HCT116 (cell line): ENCODE measurements at regions not wholly inside any gene's neighbourhood (a gene's known extent, or its start where the extent isn't known, plus 50 kb on each side); places are given as distances from the start of the nearest gene placed in this dataset.

Experiments
- CBX3 ChIP-seq: IDR thresholded peaks from 2 replicates; pipeline ENCODE4 v1.6.1; 2012; ENCODE audit warnings: low read depth
- EGR1 ChIP-seq: IDR thresholded peaks from 2 replicates; pipeline ENCODE4 v1.6.1; 2012; ENCODE audit warnings: low read depth
- ELF1 ChIP-seq: IDR thresholded peaks from 2 replicates; pipeline ENCODE4 v1.6.1; 2012; ENCODE audit warnings: low read depth, borderline replicate concordance
- EZH2 ChIP-seq: fragments of 200-600 bp; sonication (generic); IDR thresholded peaks from 2 replicates; pipeline ENCODE4 v1.6.1; 2017; ENCODE audit warnings: antibody characterized with exemption, mixed run types
- EZH2phosphoT487 ChIP-seq: fragments of 200-600 bp; IDR thresholded peaks from 2 replicates; pipeline ENCODE4 v1.6.1; 2018; ENCODE audit warnings: antibody characterized with exemption, borderline replicate concordance
- FOSL1 ChIP-seq: IDR thresholded peaks from 2 replicates; pipeline ENCODE4 v1.6.1; 2012; ENCODE audit warnings: low read depth
- POLR2A ChIP-seq: IDR thresholded peaks from 2 replicates; pipeline ENCODE4 v1.7.0; 2011; ENCODE audit warnings: borderline replicate concordance; ENCODE audit not compliant: insufficient read depth, insufficient read length; ENCODE audit errors: extremely low read depth
- POLR2AphosphoS5 ChIP-seq: IDR thresholded peaks from 2 replicates; pipeline ENCODE4 v1.6.1; 2011; ENCODE audit warnings: mild to moderate bottlenecking, low read depth, low read length, moderate library complexity
- SP1 ChIP-seq: IDR thresholded peaks from 2 replicates; pipeline ENCODE4 v1.6.1; 2012; ENCODE audit warnings: low read depth
- YY1 ChIP-seq: IDR thresholded peaks from 2 replicates; pipeline ENCODE4 v1.6.1; 2011; ENCODE audit warnings: low read length, low read depth, moderate library complexity, mild to moderate bottlenecking; ENCODE audit not compliant: insufficient replicate concordance; ENCODE audit errors: extremely low read depth
- TF ChIP-seq, protein P1 (sequence below), 3 experiments: fragments of 200-600 bp in 1 of 3; sonication (generic) in 1 of 3; IDR thresholded peaks in 2 of 3; conservative IDR thresholded peaks in 1 of 3; 2 replicates each; pipeline ENCODE4 v1.5.1; 2012 to 2017; ENCODE audit warnings: low read depth in 2 of 3, low read length in 2 of 3, antibody characterized with exemption in 1 of 3, borderline replicate concordance in 1 of 3, control low read depth in 1 of 3, mild to moderate bottlenecking in 1 of 3, mixed read lengths in 1 of 3, mixed run types in 1 of 3, moderate library complexity in 1 of 3; ENCODE audit not compliant: insufficient read depth in 1 of 3
- TF ChIP-seq, protein P2 (sequence below): IDR thresholded peaks from 2 replicates; pipeline ENCODE4 v1.6.1; 2012; ENCODE audit warnings: low read depth
- TF ChIP-seq, protein P3 (sequence below): IDR thresholded peaks from 2 replicates; pipeline ENCODE4 v1.6.1; 2012

DNA sequence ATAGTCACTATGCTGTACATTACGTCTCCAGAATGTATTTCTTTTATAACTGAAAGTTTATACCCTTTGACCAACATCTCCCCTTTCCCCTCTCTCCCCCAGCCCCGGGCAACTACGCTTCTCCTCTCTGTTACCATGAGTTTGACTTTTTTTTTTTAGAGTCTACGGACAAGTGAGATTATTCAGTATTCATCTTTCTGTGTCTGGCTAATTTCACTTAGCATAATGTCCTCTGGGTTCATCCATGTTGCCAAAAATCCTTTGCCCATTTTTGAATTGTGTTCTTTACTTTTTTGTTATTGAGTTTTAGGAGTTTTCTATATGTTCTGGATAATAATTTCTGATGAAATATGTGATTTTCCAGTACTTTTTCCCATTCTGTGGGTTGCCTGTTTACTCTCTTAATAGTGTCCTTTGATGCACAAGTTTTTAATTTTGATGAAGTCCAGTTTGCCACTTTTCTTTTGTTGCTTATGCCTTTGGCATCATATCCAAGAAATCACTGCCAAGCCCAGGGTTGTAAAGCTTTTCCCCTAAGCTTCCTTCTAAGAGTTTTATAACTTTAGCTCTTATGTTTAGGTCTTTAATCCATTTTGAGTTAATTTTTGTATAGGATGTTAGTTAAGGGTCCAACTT lies 126.7 kb upstream of the NSMCE3 start:
- TF ChIP-seq, protein P1, sequence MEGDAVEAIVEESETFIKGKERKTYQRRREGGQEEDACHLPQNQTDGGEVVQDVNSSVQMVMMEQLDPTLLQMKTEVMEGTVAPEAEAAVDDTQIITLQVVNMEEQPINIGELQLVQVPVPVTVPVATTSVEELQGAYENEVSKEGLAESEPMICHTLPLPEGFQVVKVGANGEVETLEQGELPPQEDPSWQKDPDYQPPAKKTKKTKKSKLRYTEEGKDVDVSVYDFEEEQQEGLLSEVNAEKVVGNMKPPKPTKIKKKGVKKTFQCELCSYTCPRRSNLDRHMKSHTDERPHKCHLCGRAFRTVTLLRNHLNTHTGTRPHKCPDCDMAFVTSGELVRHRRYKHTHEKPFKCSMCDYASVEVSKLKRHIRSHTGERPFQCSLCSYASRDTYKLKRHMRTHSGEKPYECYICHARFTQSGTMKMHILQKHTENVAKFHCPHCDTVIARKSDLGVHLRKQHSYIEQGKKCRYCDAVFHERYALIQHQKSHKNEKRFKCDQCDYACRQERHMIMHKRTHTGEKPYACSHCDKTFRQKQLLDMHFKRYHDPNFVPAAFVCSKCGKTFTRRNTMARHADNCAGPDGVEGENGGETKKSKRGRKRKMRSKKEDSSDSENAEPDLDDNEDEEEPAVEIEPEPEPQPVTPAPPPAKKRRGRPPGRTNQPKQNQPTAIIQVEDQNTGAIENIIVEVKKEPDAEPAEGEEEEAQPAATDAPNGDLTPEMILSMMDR (IDR thresholded peaks at IDR 0.05 in 2 of 3, conservative IDR thresholded peaks at IDR 0.05 in 1 of 3; ENCODE audit: borderline replicate concordance in 1 of 3, insufficient read depth in 1 of 3, low read depth in 2 of 3, low read length in 2 of 3): no peak
- TF ChIP-seq CBX3 (no peak), EZH2 (no peak), SP1 (no peak), POLR2A (no peak), EZH2phosphoT487 (no peak), ELF1 (no peak), FOSL1 (no peak), POLR2AphosphoS5 (no peak), YY1 (no peak), EGR1 (no peak)
- TF ChIP-seq, protein P2, sequence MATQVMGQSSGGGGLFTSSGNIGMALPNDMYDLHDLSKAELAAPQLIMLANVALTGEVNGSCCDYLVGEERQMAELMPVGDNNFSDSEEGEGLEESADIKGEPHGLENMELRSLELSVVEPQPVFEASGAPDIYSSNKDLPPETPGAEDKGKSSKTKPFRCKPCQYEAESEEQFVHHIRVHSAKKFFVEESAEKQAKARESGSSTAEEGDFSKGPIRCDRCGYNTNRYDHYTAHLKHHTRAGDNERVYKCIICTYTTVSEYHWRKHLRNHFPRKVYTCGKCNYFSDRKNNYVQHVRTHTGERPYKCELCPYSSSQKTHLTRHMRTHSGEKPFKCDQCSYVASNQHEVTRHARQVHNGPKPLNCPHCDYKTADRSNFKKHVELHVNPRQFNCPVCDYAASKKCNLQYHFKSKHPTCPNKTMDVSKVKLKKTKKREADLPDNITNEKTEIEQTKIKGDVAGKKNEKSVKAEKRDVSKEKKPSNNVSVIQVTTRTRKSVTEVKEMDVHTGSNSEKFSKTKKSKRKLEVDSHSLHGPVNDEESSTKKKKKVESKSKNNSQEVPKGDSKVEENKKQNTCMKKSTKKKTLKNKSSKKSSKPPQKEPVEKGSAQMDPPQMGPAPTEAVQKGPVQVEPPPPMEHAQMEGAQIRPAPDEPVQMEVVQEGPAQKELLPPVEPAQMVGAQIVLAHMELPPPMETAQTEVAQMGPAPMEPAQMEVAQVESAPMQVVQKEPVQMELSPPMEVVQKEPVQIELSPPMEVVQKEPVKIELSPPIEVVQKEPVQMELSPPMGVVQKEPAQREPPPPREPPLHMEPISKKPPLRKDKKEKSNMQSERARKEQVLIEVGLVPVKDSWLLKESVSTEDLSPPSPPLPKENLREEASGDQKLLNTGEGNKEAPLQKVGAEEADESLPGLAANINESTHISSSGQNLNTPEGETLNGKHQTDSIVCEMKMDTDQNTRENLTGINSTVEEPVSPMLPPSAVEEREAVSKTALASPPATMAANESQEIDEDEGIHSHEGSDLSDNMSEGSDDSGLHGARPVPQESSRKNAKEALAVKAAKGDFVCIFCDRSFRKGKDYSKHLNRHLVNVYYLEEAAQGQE: no peak
- TF ChIP-seq, protein P3, sequence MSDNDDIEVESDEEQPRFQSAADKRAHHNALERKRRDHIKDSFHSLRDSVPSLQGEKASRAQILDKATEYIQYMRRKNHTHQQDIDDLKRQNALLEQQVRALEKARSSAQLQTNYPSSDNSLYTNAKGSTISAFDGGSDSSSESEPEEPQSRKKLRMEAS: no peak
